Ishikawa (cell line): ENCODE measurements at regions not wholly inside any gene's neighbourhood (a gene's known extent, or its start where the extent isn't known, plus 50 kb on each side); places are given as distances from the start of the nearest gene placed in this dataset.

Experiments
- CEBPB ChIP-seq: IDR thresholded peaks from 2 replicates; pipeline ENCODE4 v1.6.1; 2012
- CREB1 ChIP-seq: IDR thresholded peaks from 2 replicates; pipeline ENCODE4 v1.6.1; 2012; ENCODE audit warnings: low read depth
- EGR1 ChIP-seq: IDR thresholded peaks from 2 replicates; pipeline ENCODE4 v1.6.1; 2012
- EP300 ChIP-seq: IDR thresholded peaks from 2 replicates; pipeline ENCODE4 v1.6.1; 2012; ENCODE audit warnings: borderline replicate concordance
- FOXM1 ChIP-seq: IDR thresholded peaks from 2 replicates; pipeline ENCODE4 v1.6.1; 2012; ENCODE audit warnings: low read depth, borderline replicate concordance
- NFIC ChIP-seq: IDR thresholded peaks from 2 replicates; pipeline ENCODE4 v1.6.1; 2012
- RAD21 ChIP-seq: IDR thresholded peaks from 2 replicates; pipeline ENCODE4 v1.6.1; 2012; ENCODE audit warnings: low read depth
- TAF1 ChIP-seq: IDR thresholded peaks from 2 replicates; pipeline ENCODE4 v1.6.1; 2012; ENCODE audit warnings: low read depth, mild to moderate bottlenecking
- TCF12 ChIP-seq: IDR thresholded peaks from 2 replicates; pipeline ENCODE4 v1.6.1; 2012; ENCODE audit warnings: low read depth
- TEAD4 ChIP-seq: IDR thresholded peaks from 2 replicates; pipeline ENCODE4 v1.6.1; 2012
- YY1 ChIP-seq: IDR thresholded peaks from 2 replicates; pipeline ENCODE4 v1.6.1; 2012; ENCODE audit warnings: low read depth
- ZBTB7A ChIP-seq: IDR thresholded peaks from 2 replicates; pipeline ENCODE4 v1.6.1; 2012; ENCODE audit warnings: low read depth
- TF ChIP-seq, protein P1 (sequence below): IDR thresholded peaks from 2 replicates; pipeline ENCODE4 v1.6.1; 2012; ENCODE audit warnings: low read depth, mild to moderate bottlenecking
- TF ChIP-seq, protein P2 (sequence below): IDR thresholded peaks from 2 replicates; pipeline ENCODE4 v1.6.1; 2012
- TF ChIP-seq, protein P3 (sequence below): IDR thresholded peaks from 2 replicates; pipeline ENCODE4 v1.6.1; 2012

DNA sequence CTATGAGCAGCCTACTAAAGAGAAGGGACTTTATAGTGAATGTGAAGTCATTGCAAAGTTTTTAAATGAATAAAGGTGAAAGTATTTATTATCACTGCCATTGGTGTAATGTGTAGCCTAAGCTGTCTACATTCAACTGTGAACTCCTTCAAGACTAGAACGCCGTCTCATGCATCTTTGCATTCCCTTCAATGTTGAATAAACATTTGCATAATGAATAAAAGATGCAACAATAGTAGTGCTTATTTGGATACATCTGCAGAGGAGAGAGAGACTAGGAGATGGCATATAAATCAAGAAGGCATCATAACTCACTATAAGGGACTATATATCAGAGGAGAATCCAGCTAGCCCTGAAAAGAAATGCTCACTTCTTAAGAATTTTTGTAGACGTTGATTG, 1623.8 kb upstream of the TENM3 start:
- TF ChIP-seq EP300 (no peak), NFIC (no peak), TEAD4 (no peak), ZBTB7A (no peak), RAD21 (no peak), TAF1 (no peak), YY1 (no peak), CREB1 (no peak), CEBPB (no peak), TCF12 (no peak), FOXM1 (no peak), EGR1 (no peak)
- TF ChIP-seq, protein P1, sequence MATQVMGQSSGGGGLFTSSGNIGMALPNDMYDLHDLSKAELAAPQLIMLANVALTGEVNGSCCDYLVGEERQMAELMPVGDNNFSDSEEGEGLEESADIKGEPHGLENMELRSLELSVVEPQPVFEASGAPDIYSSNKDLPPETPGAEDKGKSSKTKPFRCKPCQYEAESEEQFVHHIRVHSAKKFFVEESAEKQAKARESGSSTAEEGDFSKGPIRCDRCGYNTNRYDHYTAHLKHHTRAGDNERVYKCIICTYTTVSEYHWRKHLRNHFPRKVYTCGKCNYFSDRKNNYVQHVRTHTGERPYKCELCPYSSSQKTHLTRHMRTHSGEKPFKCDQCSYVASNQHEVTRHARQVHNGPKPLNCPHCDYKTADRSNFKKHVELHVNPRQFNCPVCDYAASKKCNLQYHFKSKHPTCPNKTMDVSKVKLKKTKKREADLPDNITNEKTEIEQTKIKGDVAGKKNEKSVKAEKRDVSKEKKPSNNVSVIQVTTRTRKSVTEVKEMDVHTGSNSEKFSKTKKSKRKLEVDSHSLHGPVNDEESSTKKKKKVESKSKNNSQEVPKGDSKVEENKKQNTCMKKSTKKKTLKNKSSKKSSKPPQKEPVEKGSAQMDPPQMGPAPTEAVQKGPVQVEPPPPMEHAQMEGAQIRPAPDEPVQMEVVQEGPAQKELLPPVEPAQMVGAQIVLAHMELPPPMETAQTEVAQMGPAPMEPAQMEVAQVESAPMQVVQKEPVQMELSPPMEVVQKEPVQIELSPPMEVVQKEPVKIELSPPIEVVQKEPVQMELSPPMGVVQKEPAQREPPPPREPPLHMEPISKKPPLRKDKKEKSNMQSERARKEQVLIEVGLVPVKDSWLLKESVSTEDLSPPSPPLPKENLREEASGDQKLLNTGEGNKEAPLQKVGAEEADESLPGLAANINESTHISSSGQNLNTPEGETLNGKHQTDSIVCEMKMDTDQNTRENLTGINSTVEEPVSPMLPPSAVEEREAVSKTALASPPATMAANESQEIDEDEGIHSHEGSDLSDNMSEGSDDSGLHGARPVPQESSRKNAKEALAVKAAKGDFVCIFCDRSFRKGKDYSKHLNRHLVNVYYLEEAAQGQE: no peak
- TF ChIP-seq, protein P2, sequence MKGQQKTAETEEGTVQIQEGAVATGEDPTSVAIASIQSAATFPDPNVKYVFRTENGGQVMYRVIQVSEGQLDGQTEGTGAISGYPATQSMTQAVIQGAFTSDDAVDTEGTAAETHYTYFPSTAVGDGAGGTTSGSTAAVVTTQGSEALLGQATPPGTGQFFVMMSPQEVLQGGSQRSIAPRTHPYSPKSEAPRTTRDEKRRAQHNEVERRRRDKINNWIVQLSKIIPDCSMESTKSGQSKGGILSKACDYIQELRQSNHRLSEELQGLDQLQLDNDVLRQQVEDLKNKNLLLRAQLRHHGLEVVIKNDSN: no peak
- TF ChIP-seq, protein P3, sequence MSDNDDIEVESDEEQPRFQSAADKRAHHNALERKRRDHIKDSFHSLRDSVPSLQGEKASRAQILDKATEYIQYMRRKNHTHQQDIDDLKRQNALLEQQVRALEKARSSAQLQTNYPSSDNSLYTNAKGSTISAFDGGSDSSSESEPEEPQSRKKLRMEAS: no peak

DNA sequence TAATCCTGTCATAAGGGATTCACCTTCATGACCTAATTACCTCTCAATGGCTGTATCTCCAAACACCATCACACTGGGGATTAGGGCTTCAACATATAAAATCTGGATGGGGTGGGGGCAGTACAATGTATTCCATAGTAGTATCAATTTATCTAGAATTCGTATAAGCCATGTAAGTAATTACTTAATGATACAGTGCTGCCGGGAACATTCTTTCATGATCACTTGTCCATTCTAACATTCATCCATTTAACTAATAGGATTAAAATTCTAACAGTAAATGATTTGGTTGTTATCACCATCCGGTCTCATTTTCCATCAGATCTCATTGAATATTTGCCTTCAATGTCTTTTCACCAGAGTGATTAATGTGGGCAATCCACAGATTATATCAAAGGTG, 1620.9 kb upstream of the TENM3 start:
- no peak for TF ChIP-seq CREB1
- TF ChIP-seq ZBTB7A: no peak
- TF ChIP-seq, protein P1: no peak
- TF ChIP-seq TEAD4: no peak
- TF ChIP-seq, protein P3: no peak

DNA sequence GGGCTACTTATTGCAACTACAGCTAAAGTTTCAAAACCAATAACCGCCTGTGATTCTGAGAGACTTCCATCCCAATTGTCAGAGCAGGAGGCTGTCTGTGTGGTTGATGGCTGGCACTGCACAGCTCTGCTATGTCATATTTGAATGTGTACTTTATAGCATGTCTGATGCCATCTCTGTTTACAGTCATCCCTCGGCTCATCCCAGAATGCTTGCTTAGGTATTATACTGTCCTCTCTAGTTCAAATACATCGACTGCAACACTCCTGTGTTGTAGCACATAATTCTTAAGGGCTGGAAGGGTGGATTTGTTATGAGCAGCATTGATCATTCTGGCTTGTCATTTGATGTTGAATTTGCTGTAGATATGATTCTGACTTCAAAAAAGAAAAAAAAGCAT, 1617.5 kb upstream of the TENM3 start:
- TF ChIP-seq EP300 (no peak), RAD21 (no peak), CREB1 (no peak), EGR1 (no peak), TCF12 (no peak), FOXM1 (no peak)
- TF ChIP-seq, protein P2: no peak
- TF ChIP-seq, protein P1: no peak

DNA sequence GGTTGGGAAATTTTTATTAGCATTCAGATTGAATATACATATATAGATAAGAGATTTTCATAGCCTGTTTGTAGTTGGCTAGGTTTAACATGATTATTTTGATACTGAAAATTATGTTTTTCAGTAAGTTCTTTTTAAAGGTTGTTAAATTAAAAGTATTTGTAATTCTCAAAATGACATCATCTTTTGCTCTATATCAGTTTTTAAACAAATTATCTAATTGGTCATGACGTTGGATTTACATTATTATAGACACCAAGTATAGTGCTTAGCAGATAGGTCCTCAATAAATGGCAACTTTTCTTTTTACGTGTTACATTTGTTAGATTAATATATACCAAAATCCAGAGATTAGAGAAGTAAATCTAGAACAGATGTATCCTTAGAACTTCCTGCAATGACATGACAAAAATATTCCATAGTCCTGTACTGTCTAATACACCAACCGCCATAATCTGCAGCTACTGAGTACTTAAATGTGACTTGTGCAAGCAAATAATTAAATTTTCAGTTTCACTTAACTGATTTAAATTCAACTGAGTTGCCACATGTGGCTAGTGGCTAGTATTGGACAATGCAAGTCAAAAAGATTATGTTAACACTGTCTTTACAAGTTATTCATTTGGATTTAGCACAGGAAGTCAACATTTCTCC, 1613.1 kb upstream of the TENM3 start:
- TF ChIP-seq EGR1: no peak
- TF ChIP-seq FOXM1: no peak

DNA sequence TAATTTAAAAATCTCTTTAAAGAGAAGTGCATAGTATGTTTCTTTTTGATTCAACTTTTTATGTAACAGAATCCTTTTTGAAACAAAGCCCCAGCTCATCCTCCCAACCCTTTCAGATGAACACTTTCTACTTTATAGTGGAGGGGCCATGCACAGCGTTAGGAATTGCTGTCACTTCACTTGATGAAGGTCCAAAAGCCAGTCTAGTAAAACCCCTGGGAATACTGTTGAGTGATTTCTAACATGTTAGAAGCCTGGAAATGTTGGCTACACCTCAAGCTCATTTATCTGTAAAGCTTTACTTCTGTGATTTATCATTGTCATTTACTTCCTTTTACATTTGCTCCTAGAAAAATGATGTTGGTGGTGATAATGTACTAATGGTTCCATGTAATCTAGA, 1608.9 kb upstream of the TENM3 start:
- TF ChIP-seq TEAD4 (no peak), NFIC (no peak), EP300 (no peak)

DNA sequence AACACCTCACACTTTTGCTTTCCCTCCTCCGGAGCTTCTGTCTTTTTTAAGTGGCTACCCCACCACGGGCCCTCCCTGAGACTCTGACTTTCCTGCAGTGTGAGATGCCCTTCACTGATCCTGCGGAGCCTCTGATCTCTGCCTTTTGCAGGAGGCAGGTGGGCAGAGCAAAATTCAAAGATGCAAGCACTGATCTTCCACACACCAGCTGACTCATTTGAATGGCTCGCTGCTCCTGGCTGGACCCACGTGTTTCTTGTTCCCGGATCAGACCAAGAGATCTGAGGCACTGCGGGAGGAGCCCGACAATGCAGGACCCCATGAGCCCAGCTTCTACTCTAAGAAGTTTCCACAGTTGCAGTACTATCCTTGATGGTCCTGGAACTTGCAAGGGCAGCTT, 1607.9 kb upstream of the TENM3 start:
- no peak for TF ChIP-seq TEAD4
